ENCODE measurements at regions not wholly inside any gene's neighbourhood (a gene's known extent, or its start where the extent isn't known, plus 50 kb on each side); places are given as distances from the start of the nearest gene placed in this dataset.

DNA sequence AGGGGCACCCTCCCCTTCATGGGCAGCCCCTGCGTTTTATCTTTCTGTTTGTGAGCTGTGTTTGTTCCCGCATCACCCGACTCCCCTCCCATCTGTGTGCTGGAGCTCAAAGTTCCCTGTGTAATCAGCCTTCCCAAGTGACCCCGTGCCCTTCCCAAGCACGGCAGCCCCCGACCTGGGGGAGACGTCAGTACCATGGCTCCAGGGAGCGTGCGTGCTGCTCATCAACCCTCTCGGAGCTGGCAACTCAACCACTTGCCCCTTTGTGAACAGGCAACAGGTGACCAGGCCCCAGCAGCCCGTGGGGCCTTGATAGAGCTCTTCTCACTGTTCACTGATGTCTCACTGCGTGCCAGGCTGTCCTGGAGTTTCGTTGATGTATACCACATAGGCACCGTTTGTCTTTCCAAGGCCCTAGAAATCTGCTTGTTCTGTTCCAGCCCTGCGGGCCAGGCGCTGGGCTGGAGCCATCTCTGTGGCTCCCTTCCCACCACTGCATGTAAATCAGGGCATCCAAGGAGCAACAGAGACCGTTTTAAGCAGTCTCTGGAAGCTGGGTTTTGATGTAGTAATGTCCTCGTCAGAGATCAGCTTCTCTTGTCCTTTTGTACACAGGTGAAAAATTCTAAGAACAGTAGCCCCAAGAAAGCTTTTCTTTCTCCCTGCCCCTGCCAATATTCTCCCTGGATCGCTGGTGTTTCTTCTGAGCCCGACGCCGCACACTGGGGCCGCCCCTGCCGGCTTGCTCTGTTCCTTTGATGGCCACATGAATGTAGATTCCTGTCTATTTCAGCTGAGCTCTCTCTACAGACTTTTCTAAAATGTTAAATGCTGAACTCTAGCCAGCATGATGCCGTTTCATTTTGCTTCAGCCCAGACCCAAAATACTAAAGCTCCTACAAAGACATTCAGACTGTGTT, 107.0 kb upstream of the PTPRM start (continued):
- TF ChIP-seq, protein P1, sequence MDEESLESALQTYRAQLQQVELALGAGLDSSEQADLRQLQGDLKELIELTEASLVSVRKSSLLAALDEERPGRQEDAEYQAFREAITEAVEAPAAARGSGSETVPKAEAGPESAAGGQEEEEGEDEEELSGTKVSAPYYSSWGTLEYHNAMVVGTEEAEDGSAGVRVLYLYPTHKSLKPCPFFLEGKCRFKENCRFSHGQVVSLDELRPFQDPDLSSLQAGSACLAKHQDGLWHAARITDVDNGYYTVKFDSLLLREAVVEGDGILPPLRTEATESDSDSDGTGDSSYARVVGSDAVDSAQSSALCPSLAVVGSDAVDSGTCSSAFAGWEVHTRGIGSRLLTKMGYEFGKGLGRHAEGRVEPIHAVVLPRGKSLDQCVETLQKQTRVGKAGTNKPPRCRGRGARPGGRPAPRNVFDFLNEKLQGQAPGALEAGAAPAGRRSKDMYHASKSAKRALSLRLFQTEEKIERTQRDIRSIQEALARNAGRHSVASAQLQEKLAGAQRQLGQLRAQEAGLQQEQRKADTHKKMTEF (CRISPR knock-in tag; IDR thresholded peaks at IDR 0.05): peak; percentile 45; the same call in 1 of the 2 replicates
- TF ChIP-seq ZNF788 (CRISPR knock-in tag; IDR thresholded peaks at IDR 0.05; ENCODE audit: borderline replicate concordance) (peak; percentile 64; the same call in 1 of the 2 replicates), ATF7 (IDR thresholded peaks at IDR 0.05) (no peak), ATF7 (CRISPR knock-in tag; IDR thresholded peaks at IDR 0.05) (peak; percentile 67; the same call in 1 of the 2 replicates), ZNF317 (CRISPR knock-in tag; IDR thresholded peaks at IDR 0.05) (0 out of 2 replicates have a peak, but pooled peaks have one; percentile 28), GATAD2A (CRISPR knock-in tag; IDR thresholded peaks at IDR 0.05) (peak; percentile 48; the same call in 1 of the 2 replicates), SYNCRIP (IDR thresholded peaks at IDR 0.05; ENCODE audit: insufficient read depth, low read depth, low read length) (no peak), HNF4G (IDR thresholded peaks at IDR 0.05; ENCODE audit: borderline replicate concordance, low read depth, low read length) (peak; percentile 40; the same call in 1 of the 2 replicates), HNF4G (CRISPR knock-in tag; IDR thresholded peaks at IDR 0.05; ENCODE audit: borderline replicate concordance, low read depth) (peak; percentile 78; the same call in 1 of the 2 replicates), MEIS1 (CRISPR knock-in tag; IDR thresholded peaks at IDR 0.05; ENCODE audit: borderline replicate concordance) (peak; percentile 78; the same call in 1 of the 2 replicates), ZNF781 (CRISPR knock-in tag; IDR thresholded peaks at IDR 0.05; ENCODE audit: borderline replicate concordance, not compliant biosample characterization) (no peak), ATF1 (CRISPR knock-in tag; IDR thresholded peaks at IDR 0.05) (no peak)
- TF ChIP-seq, protein P2, sequence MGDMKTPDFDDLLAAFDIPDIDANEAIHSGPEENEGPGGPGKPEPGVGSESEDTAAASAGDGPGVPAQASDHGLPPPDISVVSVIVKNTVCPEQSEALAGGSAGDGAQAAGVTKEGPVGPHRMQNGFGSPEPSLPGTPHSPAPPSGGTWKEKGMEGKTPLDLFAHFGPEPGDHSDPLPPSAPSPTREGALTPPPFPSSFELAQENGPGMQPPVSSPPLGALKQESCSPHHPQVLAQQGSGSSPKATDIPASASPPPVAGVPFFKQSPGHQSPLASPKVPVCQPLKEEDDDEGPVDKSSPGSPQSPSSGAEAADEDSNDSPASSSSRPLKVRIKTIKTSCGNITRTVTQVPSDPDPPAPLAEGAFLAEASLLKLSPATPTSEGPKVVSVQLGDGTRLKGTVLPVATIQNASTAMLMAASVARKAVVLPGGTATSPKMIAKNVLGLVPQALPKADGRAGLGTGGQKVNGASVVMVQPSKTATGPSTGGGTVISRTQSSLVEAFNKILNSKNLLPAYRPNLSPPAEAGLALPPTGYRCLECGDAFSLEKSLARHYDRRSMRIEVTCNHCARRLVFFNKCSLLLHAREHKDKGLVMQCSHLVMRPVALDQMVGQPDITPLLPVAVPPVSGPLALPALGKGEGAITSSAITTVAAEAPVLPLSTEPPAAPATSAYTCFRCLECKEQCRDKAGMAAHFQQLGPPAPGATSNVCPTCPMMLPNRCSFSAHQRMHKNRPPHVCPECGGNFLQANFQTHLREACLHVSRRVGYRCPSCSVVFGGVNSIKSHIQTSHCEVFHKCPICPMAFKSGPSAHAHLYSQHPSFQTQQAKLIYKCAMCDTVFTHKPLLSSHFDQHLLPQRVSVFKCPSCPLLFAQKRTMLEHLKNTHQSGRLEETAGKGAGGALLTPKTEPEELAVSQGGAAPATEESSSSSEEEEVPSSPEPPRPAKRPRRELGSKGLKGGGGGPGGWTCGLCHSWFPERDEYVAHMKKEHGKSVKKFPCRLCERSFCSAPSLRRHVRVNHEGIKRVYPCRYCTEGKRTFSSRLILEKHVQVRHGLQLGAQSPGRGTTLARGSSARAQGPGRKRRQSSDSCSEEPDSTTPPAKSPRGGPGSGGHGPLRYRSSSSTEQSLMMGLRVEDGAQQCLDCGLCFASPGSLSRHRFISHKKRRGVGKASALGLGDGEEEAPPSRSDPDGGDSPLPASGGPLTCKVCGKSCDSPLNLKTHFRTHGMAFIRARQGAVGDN (CRISPR knock-in tag; IDR thresholded peaks at IDR 0.05): peak; percentile 82
- TF ChIP-seq, protein P3, sequence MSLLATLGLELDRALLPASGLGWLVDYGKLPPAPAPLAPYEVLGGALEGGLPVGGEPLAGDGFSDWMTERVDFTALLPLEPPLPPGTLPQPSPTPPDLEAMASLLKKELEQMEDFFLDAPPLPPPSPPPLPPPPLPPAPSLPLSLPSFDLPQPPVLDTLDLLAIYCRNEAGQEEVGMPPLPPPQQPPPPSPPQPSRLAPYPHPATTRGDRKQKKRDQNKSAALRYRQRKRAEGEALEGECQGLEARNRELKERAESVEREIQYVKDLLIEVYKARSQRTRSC (CRISPR knock-in tag; IDR thresholded peaks at IDR 0.05; ENCODE audit: low read depth): no peak
- TF ChIP-seq, protein P4, sequence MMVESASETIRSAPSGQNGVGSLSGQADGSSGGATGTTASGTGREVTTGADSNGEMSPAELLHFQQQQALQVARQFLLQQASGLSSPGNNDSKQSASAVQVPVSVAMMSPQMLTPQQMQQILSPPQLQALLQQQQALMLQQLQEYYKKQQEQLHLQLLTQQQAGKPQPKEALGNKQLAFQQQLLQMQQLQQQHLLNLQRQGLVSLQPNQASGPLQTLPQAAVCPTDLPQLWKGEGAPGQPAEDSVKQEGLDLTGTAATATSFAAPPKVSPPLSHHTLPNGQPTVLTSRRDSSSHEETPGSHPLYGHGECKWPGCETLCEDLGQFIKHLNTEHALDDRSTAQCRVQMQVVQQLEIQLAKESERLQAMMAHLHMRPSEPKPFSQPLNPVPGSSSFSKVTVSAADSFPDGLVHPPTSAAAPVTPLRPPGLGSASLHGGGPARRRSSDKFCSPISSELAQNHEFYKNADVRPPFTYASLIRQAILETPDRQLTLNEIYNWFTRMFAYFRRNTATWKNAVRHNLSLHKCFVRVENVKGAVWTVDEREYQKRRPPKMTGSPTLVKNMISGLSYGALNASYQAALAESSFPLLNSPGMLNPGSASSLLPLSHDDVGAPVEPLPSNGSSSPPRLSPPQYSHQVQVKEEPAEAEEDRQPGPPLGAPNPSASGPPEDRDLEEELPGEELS (CRISPR knock-in tag; IDR thresholded peaks at IDR 0.05): peak; percentile 62
- TF ChIP-seq, protein P5, sequence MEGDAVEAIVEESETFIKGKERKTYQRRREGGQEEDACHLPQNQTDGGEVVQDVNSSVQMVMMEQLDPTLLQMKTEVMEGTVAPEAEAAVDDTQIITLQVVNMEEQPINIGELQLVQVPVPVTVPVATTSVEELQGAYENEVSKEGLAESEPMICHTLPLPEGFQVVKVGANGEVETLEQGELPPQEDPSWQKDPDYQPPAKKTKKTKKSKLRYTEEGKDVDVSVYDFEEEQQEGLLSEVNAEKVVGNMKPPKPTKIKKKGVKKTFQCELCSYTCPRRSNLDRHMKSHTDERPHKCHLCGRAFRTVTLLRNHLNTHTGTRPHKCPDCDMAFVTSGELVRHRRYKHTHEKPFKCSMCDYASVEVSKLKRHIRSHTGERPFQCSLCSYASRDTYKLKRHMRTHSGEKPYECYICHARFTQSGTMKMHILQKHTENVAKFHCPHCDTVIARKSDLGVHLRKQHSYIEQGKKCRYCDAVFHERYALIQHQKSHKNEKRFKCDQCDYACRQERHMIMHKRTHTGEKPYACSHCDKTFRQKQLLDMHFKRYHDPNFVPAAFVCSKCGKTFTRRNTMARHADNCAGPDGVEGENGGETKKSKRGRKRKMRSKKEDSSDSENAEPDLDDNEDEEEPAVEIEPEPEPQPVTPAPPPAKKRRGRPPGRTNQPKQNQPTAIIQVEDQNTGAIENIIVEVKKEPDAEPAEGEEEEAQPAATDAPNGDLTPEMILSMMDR (CRISPR knock-in tag; IDR thresholded peaks at IDR 0.05): peak; percentile 22; the same call in 1 of the 2 replicates
